ENCODE measurements at regions not wholly inside any gene's neighbourhood (a gene's known extent, or its start where the extent isn't known, plus 50 kb on each side); places are given as distances from the start of the nearest gene placed in this dataset.
A peak's percentile ranks its signal among the peaks of the same experiment; 100 is the strongest.
"Not testable (repeated sequence)": the region's sequence is repeated elsewhere in the genome, so short reads cannot be mapped to it uniquely, and the experiment has no call there.

DNA sequence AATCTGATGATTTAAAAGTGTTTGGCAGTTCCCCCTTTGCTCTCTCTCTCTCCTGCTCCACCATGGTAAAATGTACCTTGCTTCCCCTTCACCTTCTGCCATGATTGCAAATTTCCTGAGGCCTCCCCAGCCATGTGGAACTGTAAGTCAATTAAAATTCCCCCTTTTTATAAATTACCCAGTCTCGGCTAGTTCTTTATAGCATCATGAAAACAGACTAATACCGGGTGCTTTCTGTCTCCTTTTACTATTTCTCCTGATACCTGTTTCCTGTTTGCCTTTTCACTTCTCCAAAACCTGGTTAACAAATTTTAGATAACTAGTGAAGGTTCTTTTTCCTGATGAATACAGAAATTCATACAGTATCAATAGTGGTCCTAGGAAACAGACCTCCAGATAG lies 1670.3 kb downstream of the MRPL39 start:
- Histone ChIP-seq H3K4me1 (ENCODE audit: control insufficient read depth, low read depth, low read length) (no peaks in the 10 kb centered on the region), H3K27me3 (ENCODE audit: insufficient read depth, low read length, poor library complexity) (no peaks in the 10 kb centered on the region), H4K8ac (ENCODE audit: low read depth, low read length) (no peak overlapping the region), H2BK5ac (ENCODE audit: low read length) (no peak overlapping the region), H2BK120ac (ENCODE audit: low read depth, low read length) (no peak overlapping the region), H4K5ac (ENCODE audit: low read length) (no peak overlapping the region), H3K56ac (ENCODE audit: low read length) (no peak overlapping the region), H2AK5ac (ENCODE audit: low read length) (no peak overlapping the region), H3K27ac (ENCODE audit: low read depth, low read length) (no peak overlapping the region), H3K4ac (ENCODE audit: low read depth, low read length) (no peak overlapping the region), H3K79me2 (ENCODE audit: control insufficient read depth, insufficient read depth, low read length) (no peaks in the 10 kb centered on the region), H3K18ac (ENCODE audit: low read length) (no peak overlapping the region), H3K4me3 (ENCODE audit: low read length) (no peak overlapping the region), H3K9ac (ENCODE audit: low read length) (no peak overlapping the region), H3K79me1 (ENCODE audit: low read length) (no peaks in the 10 kb centered on the region), H3K36me3 (ENCODE audit: control insufficient read depth, insufficient read depth, low read length) (no peaks in the 10 kb centered on the region), H3K4me2 (ENCODE audit: low read length) (no peak overlapping the region), H2BK15ac (replicated peaks; ENCODE audit: low read depth) (no peak overlapping the region), H3K23ac (ENCODE audit: low read length) (no peak overlapping the region)
- no CpG with 5 or more reads among the region's 2 CpGs for WGBS (ENCODE audit: extremely low coverage, insufficient coverage, low lambda C conversion rate)
- DNase-seq = no peak

DNA sequence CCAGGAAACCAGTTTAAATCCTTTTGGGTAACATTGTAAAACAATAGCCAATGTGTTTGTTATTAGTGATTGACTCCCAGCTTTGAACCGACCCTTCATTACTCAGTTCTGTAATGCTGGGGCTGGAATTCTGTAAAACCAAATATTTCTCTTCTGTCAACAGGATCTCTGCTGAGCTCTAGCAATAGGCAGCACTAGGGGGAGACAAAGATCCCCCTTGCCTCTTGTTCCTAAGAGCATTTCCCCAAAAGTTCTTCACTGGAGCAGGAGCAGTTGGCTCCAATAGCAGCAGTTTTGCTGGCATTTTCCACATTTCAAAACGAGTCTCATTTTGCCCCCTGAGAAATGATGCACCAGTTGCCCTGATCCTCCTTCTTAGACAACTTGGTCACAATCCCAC lies 1671.1 kb downstream of the MRPL39 start:
- Histone ChIP-seq H2AK5ac (ENCODE audit: low read length) (no peak overlapping the region), H3K4me2 (ENCODE audit: low read length) (no peak overlapping the region), H3K9ac (ENCODE audit: low read length) (no peak overlapping the region), H3K79me1 (ENCODE audit: low read length) (no peaks in the 10 kb centered on the region), H3K56ac (ENCODE audit: low read length) (no peak overlapping the region), H3K4me1 (ENCODE audit: control insufficient read depth, low read depth, low read length) (no peaks in the 10 kb centered on the region), H3K18ac (ENCODE audit: low read length) (no peak overlapping the region), H4K8ac (ENCODE audit: low read depth, low read length) (no peak overlapping the region), H3K27me3 (ENCODE audit: insufficient read depth, low read length, poor library complexity) (no peaks in the 10 kb centered on the region), H3K27ac (ENCODE audit: low read depth, low read length) (no peak overlapping the region), H2BK120ac (ENCODE audit: low read depth, low read length) (no peak overlapping the region), H2BK15ac (replicated peaks; ENCODE audit: low read depth) (no peak overlapping the region), H4K5ac (ENCODE audit: low read length) (no peak overlapping the region), H2BK5ac (ENCODE audit: low read length) (no peak overlapping the region), H3K23ac (ENCODE audit: low read length) (no peak overlapping the region), H3K79me2 (ENCODE audit: control insufficient read depth, insufficient read depth, low read length) (no peaks in the 10 kb centered on the region), H3K4ac (ENCODE audit: low read depth, low read length) (no peak overlapping the region), H3K4me3 (ENCODE audit: low read length) (no peak overlapping the region), H3K36me3 (ENCODE audit: control insufficient read depth, insufficient read depth, low read length) (no peaks in the 10 kb centered on the region)
- DNase-seq = peak; percentile 63
- no CpG with 5 or more reads among the region's 2 CpGs for WGBS (ENCODE audit: extremely low coverage, insufficient coverage, low lambda C conversion rate)

- no peaks in the 10 kb centered on the region for H3K27me3 ChIP-seq (ENCODE audit: insufficient read depth, low read length, poor library complexity)
- H3K79me1 ChIP-seq (ENCODE audit: low read length) = no peaks in the 10 kb centered on the region
- no peak overlapping the region for H4K8ac ChIP-seq (ENCODE audit: low read depth, low read length)
- H3K23ac ChIP-seq (ENCODE audit: low read length) = no peak overlapping the region
- no peak overlapping the region for H4K5ac ChIP-seq (ENCODE audit: low read length)
- H3K18ac ChIP-seq (ENCODE audit: low read length) = no peak overlapping the region
- no peak overlapping the region for H2BK15ac ChIP-seq (replicated peaks; ENCODE audit: low read depth)
- no peak overlapping the region for H3K27ac ChIP-seq (ENCODE audit: low read depth, low read length)
- H3K4me3 ChIP-seq (ENCODE audit: low read length) = no peak overlapping the region
- no peak overlapping the region for H2BK120ac ChIP-seq (ENCODE audit: low read depth, low read length)
- H3K4me2 ChIP-seq (ENCODE audit: low read length) = no peak overlapping the region
- H3K4me1 ChIP-seq (ENCODE audit: control insufficient read depth, low read depth, low read length) = no peaks in the 10 kb centered on the region
- H2BK5ac ChIP-seq (ENCODE audit: low read length) = no peak overlapping the region
- no peak overlapping the region for H3K56ac ChIP-seq (ENCODE audit: low read length)
- H3K36me3 ChIP-seq (ENCODE audit: control insufficient read depth, insufficient read depth, low read length) = no peaks in the 10 kb centered on the region
- H3K9ac ChIP-seq (ENCODE audit: low read length) = no peak overlapping the region
- no peak overlapping the region for H2AK5ac ChIP-seq (ENCODE audit: low read length)
- no peaks in the 10 kb centered on the region for H3K79me2 ChIP-seq (ENCODE audit: control insufficient read depth, insufficient read depth, low read length)
- no peak for DNase-seq
- H3K4ac ChIP-seq (ENCODE audit: low read depth, low read length) = no peak overlapping the region
- WGBS (ENCODE audit: extremely low coverage, insufficient coverage, low lambda C conversion rate) = 100% methylated on average over 1 of the region's 1 CpG
Observed at GRCh38 chr21:23930565-23930964, 1676.7 kb downstream of the MRPL39 start.

DNA sequence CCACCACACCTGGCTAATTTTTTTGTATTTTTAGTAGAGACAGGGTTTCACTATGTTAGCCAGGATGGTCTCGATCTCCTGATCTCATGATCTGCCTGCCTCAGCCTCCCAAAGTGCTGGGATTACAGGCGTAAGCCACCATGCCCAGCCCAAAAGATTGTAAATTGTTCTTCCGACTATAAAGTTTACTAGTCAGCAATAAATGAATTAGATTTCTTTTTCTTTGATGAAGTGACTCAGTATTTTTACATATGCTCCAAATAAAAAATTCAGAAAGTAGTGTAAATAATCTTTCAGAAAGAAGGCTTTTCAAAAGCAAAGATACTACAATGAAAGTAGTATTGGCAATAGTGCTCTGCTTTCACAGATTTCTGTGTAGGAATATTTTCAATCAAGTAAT lies 1680.9 kb downstream of the MRPL39 start:
- not testable (repeated sequence) for H4K8ac ChIP-seq (ENCODE audit: low read depth, low read length)

GRCh38 chr21:23921670-23922418 lies 1685.4 kb downstream of the MRPL39 start:
- Histone ChIP-seq H3K56ac (ENCODE audit: low read length) (no peak overlapping the region), H3K36me3 (ENCODE audit: control insufficient read depth, insufficient read depth, low read length) (no peaks in the 10 kb centered on the region), H2BK15ac (replicated peaks; ENCODE audit: low read depth) (no peak overlapping the region), H3K79me2 (ENCODE audit: control insufficient read depth, insufficient read depth, low read length) (no peaks in the 10 kb centered on the region), H3K4me1 (ENCODE audit: control insufficient read depth, low read depth, low read length) (no peaks in the 10 kb centered on the region), H3K18ac (ENCODE audit: low read length) (no peak overlapping the region), H3K27ac (ENCODE audit: low read depth, low read length) (no peak overlapping the region), H3K79me1 (ENCODE audit: low read length) (no peaks in the 10 kb centered on the region), H3K4me3 (ENCODE audit: low read length) (no peak overlapping the region), H3K27me3 (ENCODE audit: insufficient read depth, low read length, poor library complexity) (no peaks in the 10 kb centered on the region), H3K4me2 (ENCODE audit: low read length) (no peak overlapping the region), H4K8ac (ENCODE audit: low read depth, low read length) (no peak overlapping the region), H3K23ac (ENCODE audit: low read length) (no peak overlapping the region), H3K4ac (ENCODE audit: low read depth, low read length) (no peak overlapping the region), H4K5ac (ENCODE audit: low read length) (no peak overlapping the region), H2AK5ac (ENCODE audit: low read length) (no peak overlapping the region), H2BK120ac (ENCODE audit: low read depth, low read length) (no peak overlapping the region), H2BK5ac (ENCODE audit: low read length) (no peak overlapping the region), H3K9ac (ENCODE audit: low read length) (no peak overlapping the region)
- WGBS (ENCODE audit: extremely low coverage, insufficient coverage, low lambda C conversion rate) = no CpG with 5 or more reads among the region's 8 CpGs
- DNase-seq = no peak

More for the DNA sequence above, 1680.9 kb downstream of the MRPL39 start:
- not testable (repeated sequence) for H2BK120ac ChIP-seq (ENCODE audit: low read depth, low read length); H3K4me3 ChIP-seq (ENCODE audit: low read length); H3K9ac ChIP-seq (ENCODE audit: low read length); H3K79me1 ChIP-seq (ENCODE audit: low read length); H3K56ac ChIP-seq (ENCODE audit: low read length); H3K4ac ChIP-seq (ENCODE audit: low read depth, low read length); H3K18ac ChIP-seq (ENCODE audit: low read length); H2AK5ac ChIP-seq (ENCODE audit: low read length); H3K27me3 ChIP-seq (ENCODE audit: insufficient read depth, low read length, poor library complexity); H3K23ac ChIP-seq (ENCODE audit: low read length); H3K36me3 ChIP-seq (ENCODE audit: control insufficient read depth, insufficient read depth, low read length); H2BK15ac ChIP-seq (replicated peaks; ENCODE audit: low read depth); H3K79me2 ChIP-seq (ENCODE audit: control insufficient read depth, insufficient read depth, low read length); H4K5ac ChIP-seq (ENCODE audit: low read length); DNase-seq; H3K4me1 ChIP-seq (ENCODE audit: control insufficient read depth, low read depth, low read length); H3K4me2 ChIP-seq (ENCODE audit: low read length); H2BK5ac ChIP-seq (ENCODE audit: low read length); H3K27ac ChIP-seq (ENCODE audit: low read depth, low read length)
- WGBS (ENCODE audit: extremely low coverage, insufficient coverage, low lambda C conversion rate) = no CpG with 5 or more reads among the region's 3 CpGs

DNA sequence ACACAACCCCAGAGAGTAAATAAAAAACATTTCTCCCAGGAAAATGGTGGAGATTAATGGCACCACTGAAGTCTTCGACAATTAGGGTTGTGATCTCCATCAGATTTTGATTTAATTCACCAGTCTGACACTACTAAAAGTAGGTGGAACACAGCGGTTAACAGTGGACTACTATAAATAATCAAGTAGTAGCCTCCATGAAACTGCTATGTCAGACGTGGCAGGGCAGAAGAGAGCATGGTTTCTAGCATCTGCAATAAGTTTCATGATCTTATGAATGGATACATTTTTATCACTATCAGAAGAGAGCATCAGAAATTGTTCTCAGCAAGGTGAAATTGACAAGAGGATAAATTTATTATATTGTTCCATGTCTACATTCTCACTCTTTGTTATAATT lies 1706.6 kb downstream of the MRPL39 start:
- H3K4ac ChIP-seq (ENCODE audit: low read depth, low read length) = no peak overlapping the region
- no peak overlapping the region for H3K4me3 ChIP-seq (ENCODE audit: low read length)
- no peaks in the 10 kb centered on the region for H3K27me3 ChIP-seq (ENCODE audit: insufficient read depth, low read length, poor library complexity)
- no peak overlapping the region for H3K27ac ChIP-seq (ENCODE audit: low read depth, low read length)
- H2BK15ac ChIP-seq (replicated peaks; ENCODE audit: low read depth) = no peak overlapping the region
- no peak overlapping the region for H2AK5ac ChIP-seq (ENCODE audit: low read length)
- H4K8ac ChIP-seq (ENCODE audit: low read depth, low read length) = no peak overlapping the region
- H3K23ac ChIP-seq (ENCODE audit: low read length) = no peak overlapping the region
- H2BK120ac ChIP-seq (ENCODE audit: low read depth, low read length) = no peak overlapping the region
- H3K36me3 ChIP-seq (ENCODE audit: control insufficient read depth, insufficient read depth, low read length) = no peaks in the 10 kb centered on the region
- no peak overlapping the region for H3K56ac ChIP-seq (ENCODE audit: low read length)
- WGBS (ENCODE audit: extremely low coverage, insufficient coverage, low lambda C conversion rate) = no CpG with 5 or more reads among the region's 3 CpGs
- H3K4me2 ChIP-seq (ENCODE audit: low read length) = no peak overlapping the region
- no peak overlapping the region for H3K9ac ChIP-seq (ENCODE audit: low read length)
- no peak overlapping the region for H4K5ac ChIP-seq (ENCODE audit: low read length)
- DNase-seq = no peak
- H3K79me2 ChIP-seq (ENCODE audit: control insufficient read depth, insufficient read depth, low read length) = no peaks in the 10 kb centered on the region
- no peaks in the 10 kb centered on the region for H3K4me1 ChIP-seq (ENCODE audit: control insufficient read depth, low read depth, low read length)
- no peak overlapping the region for H2BK5ac ChIP-seq (ENCODE audit: low read length)
- H3K79me1 ChIP-seq (ENCODE audit: low read length) = no peaks in the 10 kb centered on the region
- H3K18ac ChIP-seq (ENCODE audit: low read length) = no peak overlapping the region
